ENCODE measurements at regions not wholly inside any gene's neighbourhood (a gene's known extent, or its start where the extent isn't known, plus 50 kb on each side); places are given as distances from the start of the nearest gene placed in this dataset.

DNA sequence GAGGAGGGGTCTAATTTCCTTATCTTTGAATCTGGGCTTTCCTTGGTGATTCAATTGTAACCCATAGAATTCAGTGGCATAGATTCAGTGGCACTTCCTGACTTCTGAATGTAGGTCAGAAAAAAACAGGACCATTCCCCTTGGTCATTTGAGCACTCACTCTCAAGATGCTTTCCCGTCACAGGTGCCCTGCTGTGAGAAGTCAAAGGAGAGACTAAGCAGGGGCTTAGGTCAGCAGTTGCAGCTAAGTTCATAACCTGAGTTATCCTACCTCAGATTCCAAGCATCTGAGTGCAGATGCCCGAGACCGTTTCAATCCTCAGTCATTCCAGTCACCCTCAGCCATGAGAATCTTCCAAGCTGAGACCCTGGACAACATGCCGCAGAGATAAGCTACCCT is 506.6 kb downstream of the FRK start:
- TF ChIP-seq EZH2 (IDR thresholded peaks at IDR 0.05) (no peak), CTCF (IDR thresholded peaks at IDR 0.05) (no peak), EZH2phosphoT487 (IDR thresholded peaks at IDR 0.05) (no peak)

Measured in neural progenitor cell (in vitro differentiated cells).